Trophoblast cell (in vitro differentiated cells and primary cell): ENCODE measurements at regions not wholly inside any gene's neighbourhood (a gene's known extent, or its start where the extent isn't known, plus 50 kb on each side); places are given as distances from the start of the nearest gene placed in this dataset.

Experiments used
- DNase-seq, 2 donors: peaks; one replicate each; pipeline ENCODE4 v3.0.0-alpha.2; 2016
- H2AFZ ChIP-seq: 2 replicates; pipeline ENCODE4 v1.6.1; 2013; ENCODE audit warnings: low read length, moderate library complexity, mild to moderate bottlenecking; ENCODE audit not compliant: insufficient read depth, poor library complexity
- H2AK5ac ChIP-seq: 2 replicates; pipeline ENCODE4 v1.6.1; 2013; ENCODE audit warnings: mild to moderate bottlenecking, low read length
- H2BK120ac ChIP-seq: 2 replicates; pipeline ENCODE4 v1.6.1; 2013; ENCODE audit warnings: low read length, mild to moderate bottlenecking, moderate library complexity; ENCODE audit not compliant: insufficient read depth, poor library complexity
- H2BK12ac ChIP-seq: 2 replicates; pipeline ENCODE4 v1.6.1; 2013; ENCODE audit warnings: mild to moderate bottlenecking, low read length, moderate library complexity
- H2BK5ac ChIP-seq: 2 replicates; pipeline ENCODE4 v1.6.1; 2013; ENCODE audit warnings: low read length, low read depth, moderate library complexity, mild to moderate bottlenecking; ENCODE audit not compliant: poor library complexity
- H3K14ac ChIP-seq: 2 replicates; pipeline ENCODE4 v1.6.1; 2013; ENCODE audit warnings: mild to moderate bottlenecking, low read length
- H3K18ac ChIP-seq: 2 replicates; pipeline ENCODE4 v1.6.1; 2013; ENCODE audit warnings: mild to moderate bottlenecking, low read length
- H3K23ac ChIP-seq: 2 replicates; pipeline ENCODE4 v1.6.1; 2013; ENCODE audit warnings: low read length
- H3K27ac ChIP-seq: 2 replicates; pipeline ENCODE4 v1.5.1; 2013; ENCODE audit warnings: low read depth, mild to moderate bottlenecking, inconsistent platforms, low read length, moderate library complexity
- H3K27me3 ChIP-seq: 2 replicates; pipeline ENCODE4 v1.6.1; 2013; ENCODE audit warnings: inconsistent platforms, mild to moderate bottlenecking, low read length, moderate library complexity; ENCODE audit not compliant: insufficient read depth
- H3K36me3 ChIP-seq, 2 experiments: 1 replicate in 1 of 2; 2 replicates in 1 of 2; pipeline ENCODE4 v1.6.1; 2013; ENCODE audit warnings: low read length in 2 of 2, mild to moderate bottlenecking in 2 of 2, moderate library complexity in 1 of 2; ENCODE audit not compliant: insufficient read depth in 2 of 2, control insufficient read depth in 1 of 2
- H3K4ac ChIP-seq: 2 replicates; pipeline ENCODE4 v1.6.1; 2013; ENCODE audit warnings: low read depth, mild to moderate bottlenecking, low read length, moderate library complexity
- H3K4me1 ChIP-seq, 2 experiments: 1 replicate in 1 of 2; 2 replicates in 1 of 2; pipeline ENCODE4 v1.6.1; 2013; ENCODE audit warnings: low read length in 2 of 2, mild to moderate bottlenecking in 2 of 2, moderate library complexity in 1 of 2; ENCODE audit not compliant: insufficient read depth in 2 of 2, control insufficient read depth in 1 of 2
- H3K4me2 ChIP-seq: 2 replicates; pipeline ENCODE4 v1.6.1; 2013; ENCODE audit warnings: inconsistent platforms, mild to moderate bottlenecking, low read length, moderate library complexity
- H3K4me3 ChIP-seq: 2 replicates; pipeline ENCODE4 v1.5.1; 2013; ENCODE audit warnings: mild to moderate bottlenecking, low read depth, low read length, inconsistent platforms
- H3K79me1 ChIP-seq: one replicate; pipeline ENCODE4 v1.6.1; 2013; ENCODE audit warnings: low read length
- H3K79me2 ChIP-seq: 2 replicates; pipeline ENCODE4 v1.6.1; 2013; ENCODE audit warnings: low read length, mild to moderate bottlenecking; ENCODE audit not compliant: control insufficient read depth, insufficient read depth, poor library complexity
- H3K9ac ChIP-seq: 2 replicates; pipeline ENCODE4 v1.6.1; 2013; ENCODE audit warnings: mild to moderate bottlenecking, low read length
- H3K9me3 ChIP-seq: 2 replicates; pipeline ENCODE4 v1.6.1; 2013; ENCODE audit warnings: low read depth, mild to moderate bottlenecking, control low read depth, inconsistent platforms, low read length; ENCODE audit not compliant: insufficient read depth
- H4K12ac ChIP-seq: 2 replicates; pipeline ENCODE4 v1.6.1; 2013; ENCODE audit warnings: low read depth, mild to moderate bottlenecking, low read length, moderate library complexity
- H4K8ac ChIP-seq: 2 replicates; pipeline ENCODE4 v1.6.1; 2013; ENCODE audit warnings: low read depth, mild to moderate bottlenecking, low read length, moderate library complexity
- H4K91ac ChIP-seq: one replicate; pipeline ENCODE4 v1.6.1; 2013; ENCODE audit warnings: low read depth, mild to moderate bottlenecking, low read length, moderate library complexity
- WGBS: extraction: QIAGEN DNeasy Blood & Tissue Kit; methylation state at CpG from one replicate; pipeline ENCODE4 v1.1.7; 2013; ENCODE audit warnings: missing lambda C conversion rate; ENCODE audit not compliant: insufficient read length, insufficient coverage; ENCODE audit errors: extremely low coverage; 5-methylcytosine and 5-hydroxymethylcytosine counted together

DNA sequence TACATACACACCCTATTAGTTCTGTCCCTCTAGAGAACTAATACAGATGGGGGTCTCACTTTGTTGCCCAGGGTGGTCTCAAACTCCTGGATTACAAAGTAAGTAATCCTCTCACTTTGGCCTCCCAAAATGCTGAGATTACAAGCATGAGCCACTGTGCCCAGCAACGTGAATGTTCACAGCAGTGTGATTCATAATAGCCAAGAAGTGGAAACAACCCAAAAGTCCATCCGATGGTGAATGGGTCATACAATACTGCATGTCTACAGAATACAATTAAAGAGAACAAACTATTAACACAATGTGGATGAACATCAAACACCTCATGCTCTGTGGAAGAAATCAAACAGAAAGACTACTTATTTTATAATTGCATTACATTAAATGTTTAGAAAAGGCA is 57.3 kb upstream of the SYNE2 start:
- Histone ChIP-seq H3K79me1 (no peaks in the 10 kb centered on the region), H3K4me3 (no peak overlapping the region), H3K36me3 (no peaks in the 10 kb centered on the region), H2BK12ac (no peak overlapping the region), H3K14ac (no peak overlapping the region), H4K91ac (no peak overlapping the region), H3K4me2 (no peak overlapping the region), H3K4me1 (no peaks in the 10 kb centered on the region), H2AFZ (no peak overlapping the region), H4K12ac (no peak overlapping the region), H3K27ac (no peak overlapping the region), H3K79me2 (no peaks in the 10 kb centered on the region), H3K18ac (no peak overlapping the region), H3K4ac (no peak overlapping the region), H3K9me3 (no peaks in the 10 kb centered on the region), H3K23ac (no peak overlapping the region), H3K9ac (no peak overlapping the region), H2AK5ac (no peak overlapping the region), H2BK5ac (no peak overlapping the region), H2BK120ac (no peak overlapping the region), H4K8ac (no peak overlapping the region), H3K27me3 (no peaks in the 10 kb centered on the region)
- WGBS = no CpG with 5 or more reads among the region's 2 CpGs
- no peak for DNase-seq

DNA sequence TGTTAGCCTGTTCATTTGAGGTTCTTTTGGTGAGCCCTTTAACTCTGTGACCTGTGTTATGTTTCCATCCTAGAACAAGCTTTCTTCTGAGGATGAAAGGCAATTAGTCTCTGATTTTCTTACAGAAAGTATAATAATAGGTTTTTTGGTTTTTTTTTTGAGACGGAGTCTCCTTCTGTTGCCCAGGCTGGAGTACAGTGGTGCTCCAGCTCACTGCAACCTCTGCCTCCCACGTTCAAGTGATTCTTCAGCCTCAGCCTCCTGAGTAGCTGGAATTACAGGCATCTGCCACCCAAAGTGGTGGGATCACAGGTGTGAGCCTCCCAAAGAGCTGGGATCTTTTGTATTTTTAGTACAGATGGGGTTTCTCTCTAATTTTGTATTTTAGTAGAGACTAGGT is 52.7 kb upstream of the SYNE2 start:
- Histone ChIP-seq H3K9ac (no peak overlapping the region), H2AFZ (no peak overlapping the region), H3K4me3 (no peak overlapping the region), H3K4me2 (no peak overlapping the region), H3K79me2 (no peaks in the 10 kb centered on the region), H3K18ac (no peak overlapping the region), H2BK12ac (no peak overlapping the region), H3K79me1 (no peaks in the 10 kb centered on the region), H3K9me3 (no peaks in the 10 kb centered on the region), H2AK5ac (no peak overlapping the region), H3K27ac (no peak overlapping the region), H3K27me3 (no peaks in the 10 kb centered on the region), H4K91ac (no peak overlapping the region), H3K4ac (no peak overlapping the region), H2BK120ac (no peak overlapping the region), H3K4me1 (no peaks in the 10 kb centered on the region), H3K36me3 (peaks cover 0 to 2% of the 10 kb centered on the region in 2 experiments), H4K12ac (no peak overlapping the region), H2BK5ac (no peak overlapping the region), H3K23ac (no peak overlapping the region), H4K8ac (no peak overlapping the region), H3K14ac (no peak overlapping the region)
- no CpG with 5 or more reads among the region's 2 CpGs for WGBS
- no peak for DNase-seq

GRCh38 chr14:63800651-63801375 is 52.0 kb upstream of the SYNE2 start:
- H3K4me1 ChIP-seq = no peaks in the 10 kb centered on the region
- no peak overlapping the region for H3K14ac ChIP-seq
- H4K91ac ChIP-seq = no peak overlapping the region
- no peak overlapping the region for H3K18ac ChIP-seq
- WGBS = no CpG with 5 or more reads among the region's 3 CpGs
- no peaks in the 10 kb centered on the region for H3K79me1 ChIP-seq
- no peak overlapping the region for H3K4ac ChIP-seq
- H2BK5ac ChIP-seq = no peak overlapping the region
- H4K8ac ChIP-seq = no peak overlapping the region
- no peak overlapping the region for H3K23ac ChIP-seq
- H2BK12ac ChIP-seq = no peak overlapping the region
- no peak overlapping the region for H3K4me3 ChIP-seq
- DNase-seq = no peak
- H2BK120ac ChIP-seq = no peak overlapping the region
- H3K27ac ChIP-seq = no peak overlapping the region
- no peak overlapping the region for H2AK5ac ChIP-seq
- no peak overlapping the region for H4K12ac ChIP-seq
- H3K9ac ChIP-seq = no peak overlapping the region
- H3K79me2 ChIP-seq = no peaks in the 10 kb centered on the region
- no peak overlapping the region for H3K4me2 ChIP-seq
- no peaks in the 10 kb centered on the region for H3K27me3 ChIP-seq
- no peaks in the 10 kb centered on the region for H3K9me3 ChIP-seq
- no peak overlapping the region for H2AFZ ChIP-seq
- peaks cover 0 to 2% of the 10 kb centered on the region in 2 experiments for H3K36me3 ChIP-seq
